ENCODE measurements at regions not wholly inside any gene's neighbourhood (a gene's known extent, or its start where the extent isn't known, plus 50 kb on each side); places are given as distances from the start of the nearest gene placed in this dataset.

DNA sequence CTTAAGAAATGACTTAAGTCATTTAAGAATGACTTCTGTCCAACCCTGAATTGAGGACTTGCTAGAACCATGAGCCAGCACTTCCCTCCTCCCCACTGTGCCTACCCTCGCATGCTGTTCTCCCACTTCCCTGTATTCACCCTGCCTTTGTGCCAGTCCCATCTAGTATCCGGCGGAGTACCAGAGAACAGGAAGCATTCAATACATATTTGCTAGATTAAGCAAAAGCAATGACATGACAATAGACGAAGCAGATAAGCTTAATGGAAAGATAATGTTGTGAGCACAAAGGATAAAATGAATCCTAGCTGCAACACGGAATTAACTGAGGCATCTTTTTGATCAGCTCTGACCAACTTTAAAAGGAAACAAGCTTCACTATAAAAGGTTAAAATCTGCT lies 328.5 kb downstream of the TDRD15 start:
- ATAC-seq (no peak), DNase-seq (ENCODE audit: low read depth in 1 of 2, low spot score in 1 of 2) (no peak), FAIRE-seq (no peak)
- ChIA-PET CTCF (no interaction called here), POLR2A (no interaction called here)
- TF ChIP-seq MAZ (IDR thresholded peaks at IDR 0.05; ENCODE audit: borderline replicate concordance, low read depth, low read length) (no peak), HDAC2 (IDR thresholded peaks at IDR 0.05) (no peak), HOXA7 (CRISPR knock-in tag; IDR thresholded peaks at IDR 0.05) (no peak), SREBF2 (IDR thresholded peaks at IDR 0.05) (no peak), REST (IDR thresholded peaks at IDR 0.05) (no peak), TFCP2L1 (CRISPR knock-in tag; IDR thresholded peaks at IDR 0.05) (no peak), E2F6 (IDR thresholded peaks at IDR 0.05; ENCODE audit: borderline replicate concordance, low read depth) (no peak), PHF8 (IDR thresholded peaks at IDR 0.05; ENCODE audit: borderline replicate concordance, low read depth) (no peak), ESRRA (IDR thresholded peaks at IDR 0.05; ENCODE audit: borderline replicate concordance, low read length) (no peak), FOSL2 (IDR thresholded peaks at IDR 0.05) (no peak), FOSL2 (CRISPR knock-in tag; IDR thresholded peaks at IDR 0.05) (no peak), RARB (CRISPR knock-in tag; IDR thresholded peaks at IDR 0.05) (no peak), PBX3 (IDR thresholded peaks at IDR 0.05) (no peak), FOSB (CRISPR knock-in tag; IDR thresholded peaks at IDR 0.05) (no peak)
- TF ChIP-seq, protein P1, sequence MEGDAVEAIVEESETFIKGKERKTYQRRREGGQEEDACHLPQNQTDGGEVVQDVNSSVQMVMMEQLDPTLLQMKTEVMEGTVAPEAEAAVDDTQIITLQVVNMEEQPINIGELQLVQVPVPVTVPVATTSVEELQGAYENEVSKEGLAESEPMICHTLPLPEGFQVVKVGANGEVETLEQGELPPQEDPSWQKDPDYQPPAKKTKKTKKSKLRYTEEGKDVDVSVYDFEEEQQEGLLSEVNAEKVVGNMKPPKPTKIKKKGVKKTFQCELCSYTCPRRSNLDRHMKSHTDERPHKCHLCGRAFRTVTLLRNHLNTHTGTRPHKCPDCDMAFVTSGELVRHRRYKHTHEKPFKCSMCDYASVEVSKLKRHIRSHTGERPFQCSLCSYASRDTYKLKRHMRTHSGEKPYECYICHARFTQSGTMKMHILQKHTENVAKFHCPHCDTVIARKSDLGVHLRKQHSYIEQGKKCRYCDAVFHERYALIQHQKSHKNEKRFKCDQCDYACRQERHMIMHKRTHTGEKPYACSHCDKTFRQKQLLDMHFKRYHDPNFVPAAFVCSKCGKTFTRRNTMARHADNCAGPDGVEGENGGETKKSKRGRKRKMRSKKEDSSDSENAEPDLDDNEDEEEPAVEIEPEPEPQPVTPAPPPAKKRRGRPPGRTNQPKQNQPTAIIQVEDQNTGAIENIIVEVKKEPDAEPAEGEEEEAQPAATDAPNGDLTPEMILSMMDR (IDR thresholded peaks at IDR 0.05) = no peak
- TF ChIP-seq, protein P2, sequence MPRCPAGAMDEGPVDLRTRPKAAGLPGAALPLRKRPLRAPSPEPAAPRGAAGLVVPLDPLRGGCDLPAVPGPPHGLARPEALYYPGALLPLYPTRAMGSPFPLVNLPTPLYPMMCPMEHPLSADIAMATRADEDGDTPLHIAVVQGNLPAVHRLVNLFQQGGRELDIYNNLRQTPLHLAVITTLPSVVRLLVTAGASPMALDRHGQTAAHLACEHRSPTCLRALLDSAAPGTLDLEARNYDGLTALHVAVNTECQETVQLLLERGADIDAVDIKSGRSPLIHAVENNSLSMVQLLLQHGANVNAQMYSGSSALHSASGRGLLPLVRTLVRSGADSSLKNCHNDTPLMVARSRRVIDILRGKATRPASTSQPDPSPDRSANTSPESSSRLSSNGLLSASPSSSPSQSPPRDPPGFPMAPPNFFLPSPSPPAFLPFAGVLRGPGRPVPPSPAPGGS (IDR thresholded peaks at IDR 0.05) = no peak
- TF ChIP-seq, protein P3, sequence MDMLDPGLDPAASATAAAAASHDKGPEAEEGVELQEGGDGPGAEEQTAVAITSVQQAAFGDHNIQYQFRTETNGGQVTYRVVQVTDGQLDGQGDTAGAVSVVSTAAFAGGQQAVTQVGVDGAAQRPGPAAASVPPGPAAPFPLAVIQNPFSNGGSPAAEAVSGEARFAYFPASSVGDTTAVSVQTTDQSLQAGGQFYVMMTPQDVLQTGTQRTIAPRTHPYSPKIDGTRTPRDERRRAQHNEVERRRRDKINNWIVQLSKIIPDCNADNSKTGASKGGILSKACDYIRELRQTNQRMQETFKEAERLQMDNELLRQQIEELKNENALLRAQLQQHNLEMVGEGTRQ (IDR thresholded peaks at IDR 0.05) = no peak
- Histone ChIP-seq H3K4me2 (no peak overlapping the region), H3K4me3 (no peak overlapping the region), H3K9me3 (0 out of 3 replicates have a peak, but pooled peaks cover 2% of the 10 kb centered on the region), H3K4me1 (no peaks in the 10 kb centered on the region), H3K27ac (no peak overlapping the region)
- 46% methylated on average over 5 of the region's 5 CpGs for WGBS (ENCODE audit: missing lambda C conversion rate)

DNA sequence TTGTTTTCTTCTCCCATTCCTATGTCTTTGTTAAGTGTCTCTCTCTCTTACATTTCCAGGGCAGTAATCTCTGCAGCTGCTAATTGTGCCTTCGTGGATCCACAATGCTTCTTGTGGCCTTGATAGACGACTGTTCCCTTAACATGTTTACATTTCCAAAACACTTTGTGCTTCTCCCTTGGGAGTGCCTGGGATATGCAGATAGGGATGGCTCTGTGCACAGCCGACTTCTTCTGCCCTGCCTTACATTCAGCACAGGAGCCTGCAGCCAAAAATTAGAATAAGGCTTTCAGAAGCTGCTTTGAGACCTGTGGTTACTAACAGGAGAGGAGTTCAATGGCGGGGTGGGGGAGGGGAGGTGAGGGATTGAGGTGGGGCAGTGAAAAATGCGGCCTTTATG lies 328.9 kb downstream of the TDRD15 start:
- WGBS (ENCODE audit: missing lambda C conversion rate) = 4% methylated on average over 5 of the region's 5 CpGs
- CTCF ChIA-PET = no interaction called here
- no peak overlapping the region for H3K27ac ChIP-seq
- FAIRE-seq (no peak), DNase-seq (ENCODE audit: low read depth in 1 of 2, low spot score in 1 of 2) (no peak), ATAC-seq (no peak)
- H3K4me2 ChIP-seq = no peak overlapping the region
- no peaks in the 10 kb centered on the region for H3K4me1 ChIP-seq
- POLR2A ChIA-PET = no interaction called here
- H3K4me3 ChIP-seq = no peak overlapping the region
- 0 out of 3 replicates have a peak, but pooled peaks cover 2% of the 10 kb centered on the region for H3K9me3 ChIP-seq
- TF ChIP-seq, protein P4, sequence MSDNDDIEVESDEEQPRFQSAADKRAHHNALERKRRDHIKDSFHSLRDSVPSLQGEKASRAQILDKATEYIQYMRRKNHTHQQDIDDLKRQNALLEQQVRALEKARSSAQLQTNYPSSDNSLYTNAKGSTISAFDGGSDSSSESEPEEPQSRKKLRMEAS (IDR thresholded peaks at IDR 0.05) = no peak
- TF ChIP-seq FOSL2 (IDR thresholded peaks at IDR 0.05) = no peak
- no peak for TF ChIP-seq FOSL2 (CRISPR knock-in tag; IDR thresholded peaks at IDR 0.05)
- no peak for TF ChIP-seq POLR2AphosphoS2 (conservative IDR thresholded peaks at IDR 0.05; ENCODE audit: low read length)
- TF ChIP-seq SREBF2 (IDR thresholded peaks at IDR 0.05) = no peak
- no peak for TF ChIP-seq E2F6 (IDR thresholded peaks at IDR 0.05; ENCODE audit: borderline replicate concordance, low read depth)
- no peak for TF ChIP-seq EHMT2 (IDR thresholded peaks at IDR 0.05; ENCODE audit: low read depth)
- TF ChIP-seq RARB (CRISPR knock-in tag; IDR thresholded peaks at IDR 0.05) = no peak
- TF ChIP-seq, protein P2 (IDR thresholded peaks at IDR 0.05) = no peak
